ENCODE measurements at regions not wholly inside any gene's neighbourhood (a gene's known extent, or its start where the extent isn't known, plus 50 kb on each side); places are given as distances from the start of the nearest gene placed in this dataset.

DNA sequence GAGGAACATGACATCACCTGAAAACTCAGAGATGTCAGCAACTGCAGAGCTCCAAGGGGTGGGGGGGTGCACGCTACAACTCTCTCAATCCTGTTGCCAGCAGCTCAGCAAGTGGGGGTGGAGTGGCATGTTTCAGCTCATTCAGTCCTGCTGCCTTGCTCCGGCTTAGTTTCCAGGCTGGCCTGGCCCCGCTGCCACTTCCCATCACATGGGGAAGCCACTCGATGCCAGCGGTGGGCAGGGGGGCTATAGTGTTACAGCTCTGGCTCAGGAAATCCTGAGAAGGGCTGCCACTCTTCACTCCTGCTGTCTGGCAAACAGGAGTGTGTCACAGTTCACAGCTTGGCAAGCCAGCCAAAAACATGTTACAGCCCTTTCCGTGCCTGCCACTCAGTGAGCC, 356.5 kb upstream of the GULP1 start:
- Histone ChIP-seq H3K27me3 (replicated peaks in 1 of 4; ENCODE audit: control insufficient read depth in 3 of 4, extremely low read depth in 1 of 4, insufficient read depth in 3 of 4, low read length in 3 of 4) (no peaks in the 10 kb centered on the region), H3K9me3 (ENCODE audit: insufficient read depth in 2 of 2, low read depth in 1 of 2, low read length in 1 of 2) (no peaks in the 10 kb centered on the region), H3K36me3 (ENCODE audit: control insufficient read depth in 2 of 4, insufficient read depth in 4 of 4, low read length in 3 of 4) (no peaks in the 10 kb centered on the region), H3K23me2 (ENCODE audit: low read depth, low read length) (no peaks in the 10 kb centered on the region), H3K18ac (ENCODE audit: extremely low read depth, low read length) (no peak overlapping the region), H4K20me1 (replicated peaks in 1 of 2; ENCODE audit: control insufficient read depth in 1 of 2, insufficient read depth in 2 of 2, low read length in 2 of 2) (no peaks in the 10 kb centered on the region), H3K4ac (replicated peaks; ENCODE audit: insufficient read length, low read depth, low read length) (no peak overlapping the region), H3K23ac (ENCODE audit: insufficient read length) (no peak overlapping the region), H3K27ac (ENCODE audit: low read depth, low read length) (no peak overlapping the region), H3K4me3 (ENCODE audit: extremely low read depth in 1 of 4, insufficient read depth in 2 of 4, low read depth in 3 of 4, low read length in 4 of 4) (no peak overlapping the region), H3K14ac (ENCODE audit: insufficient read length) (no peak overlapping the region), H2BK120ac (replicated peaks; ENCODE audit: low read depth, low read length) (no peak overlapping the region), H3K56ac (replicated peaks; ENCODE audit: insufficient read length, low read depth, low read length) (no peak overlapping the region), H2BK12ac (ENCODE audit: low read depth, low read length) (no peak overlapping the region), H2BK15ac (ENCODE audit: low read length) (no peak overlapping the region), H3K79me2 (ENCODE audit: control insufficient read depth in 1 of 2, insufficient read depth in 2 of 2, low read length in 2 of 2) (no peaks in the 10 kb centered on the region), H2BK20ac (ENCODE audit: low read length) (no peak overlapping the region), H3K79me1 (ENCODE audit: low read depth, low read length) (no peaks in the 10 kb centered on the region), H2BK5ac (ENCODE audit: low read depth, low read length) (no peak overlapping the region), H3K4me2 (ENCODE audit: insufficient read depth in 1 of 2, low read depth in 2 of 2, low read length in 2 of 2) (no peak overlapping the region), H3K9ac (replicated peaks in 1 of 4; ENCODE audit: extremely low read depth in 1 of 4, low read depth in 3 of 4, low read length in 3 of 4) (no peak overlapping the region), H2AFZ (ENCODE audit: low read length) (no peak overlapping the region), H4K8ac (ENCODE audit: extremely low read depth, insufficient read depth, low read length) (peak overlapping the region; percentile 65; the same call in 1 of the 2 replicates), H3K4me1 (replicated peaks in 1 of 4; ENCODE audit: control insufficient read depth in 3 of 4, insufficient read depth in 4 of 4, low read length in 3 of 4) (no peaks in the 10 kb centered on the region), H4K5ac (ENCODE audit: insufficient read length, low read depth, low read length) (no peak overlapping the region), H2AK5ac (ENCODE audit: low read depth, low read length) (no peak overlapping the region), H4K91ac (replicated peaks; ENCODE audit: insufficient read length, low read length) (no peak overlapping the region)
- POLR2A ChIA-PET (ENCODE audit: partially characterized antibody) = no interaction called here
- FAIRE-seq (no peak), DNase-seq (ENCODE audit: low read depth in 1 of 2, low spot score in 2 of 2) (no peak)
- 90% methylated on average over 6 of the region's 6 CpGs; no CpG with 5 or more reads in 1 of the 2 experiments for WGBS, 2 experiments (ENCODE audit: extremely low coverage in 1 of 2, insufficient coverage in 1 of 2, insufficient read length in 1 of 2, insufficient replicate concordance in 2 of 2, low coverage in 1 of 2, low lambda C conversion rate in 2 of 2, missing lambda C conversion rate in 1 of 2)
- CTCF ChIA-PET (ENCODE audit: partially characterized antibody) = interaction anchor here (0.7 to 1.5 kb wide), 3 partner anchors 10 to 901 kb away, joined by 3 read pairs; no protein-coding TSS in a partner anchor
- TF ChIP-seq POU5F1 (IDR thresholded peaks at IDR 0.05; ENCODE audit: low read depth, low read length) (no peak), NRF1 (IDR thresholded peaks at IDR 0.05; ENCODE audit: low read depth, low read length) (no peak), KDM5A (IDR thresholded peaks at IDR 0.05; ENCODE audit: low read length) (no peak), RAD21 (IDR thresholded peaks at IDR 0.05 in 1 of 2, conservative IDR thresholded peaks at IDR 0.05 in 1 of 2; ENCODE audit: low read depth in 2 of 2, low read length in 2 of 2) (no peak), SUZ12 (IDR thresholded peaks at IDR 0.05; ENCODE audit: low read length) (no peak)

All from H1 (cell line).